SK-N-MC (cell line): ENCODE measurements at regions not wholly inside any gene's neighbourhood (a gene's known extent, or its start where the extent isn't known, plus 50 kb on each side); places are given as distances from the start of the nearest gene placed in this dataset.

Experiments used
- EZH2 ChIP-seq: fragments of 200-600 bp; sonication (generic); IDR thresholded peaks from one replicate; pipeline ENCODE4 v1.6.1; 2017; ENCODE audit warnings: antibody characterized with exemption
- FOXP2 ChIP-seq: optimal IDR thresholded peaks from 2 replicates; pipeline ENCODE3; 2011; ENCODE audit warnings: mild to moderate bottlenecking, moderate library complexity; ENCODE audit not compliant: insufficient read depth; ENCODE audit errors: extremely low read length, control extremely low read depth
- POLR2AphosphoS5 ChIP-seq: IDR thresholded peaks from 2 replicates; pipeline ENCODE4 v1.6.1; 2012; ENCODE audit warnings: mild to moderate bottlenecking, low read depth, low read length, borderline replicate concordance

DNA sequence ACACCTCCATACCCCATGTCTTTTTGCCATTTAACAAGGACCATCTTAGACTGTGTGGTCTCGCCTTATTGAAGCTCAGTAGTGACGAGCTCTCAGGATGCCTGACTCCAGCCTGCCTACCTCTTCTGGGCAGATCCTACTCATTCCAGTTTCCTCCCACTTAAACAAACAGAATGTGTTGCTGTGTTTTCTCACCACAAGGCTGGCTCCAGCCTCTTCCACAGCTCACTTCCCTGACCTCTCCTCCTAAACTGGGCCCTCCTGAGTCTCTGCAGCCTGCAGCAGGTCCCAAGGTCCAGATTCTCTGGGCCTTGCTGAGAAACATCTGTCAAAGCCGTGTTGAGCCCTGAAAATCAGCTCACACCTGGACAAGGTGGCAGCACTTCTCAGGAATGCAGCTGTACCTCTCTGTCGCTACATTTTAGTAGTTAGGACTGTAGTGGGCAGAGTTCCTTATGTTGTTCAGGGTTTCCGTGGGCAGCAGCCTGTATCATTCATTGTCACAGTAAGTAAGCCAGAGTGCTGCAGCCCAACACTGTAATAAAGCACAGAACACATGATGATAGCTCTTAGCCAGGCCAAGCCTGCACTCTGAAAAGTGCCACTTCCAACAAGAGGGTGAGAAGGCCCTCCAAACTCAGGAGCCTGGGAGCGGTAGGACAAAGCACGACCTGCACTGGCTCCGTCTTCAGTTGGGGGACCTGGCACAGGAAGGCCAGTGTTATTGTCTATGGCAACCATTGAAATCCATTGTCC lies 68.5 kb downstream of the NKX2-1 start:
- no peak for TF ChIP-seq EZH2
- TF ChIP-seq POLR2AphosphoS5: no peak
- no peak for TF ChIP-seq FOXP2
